ENCODE measurements at regions not wholly inside any gene's neighbourhood (a gene's known extent, or its start where the extent isn't known, plus 50 kb on each side); places are given as distances from the start of the nearest gene placed in this dataset.

- TF ChIP-seq EZH2 (IDR thresholded peaks at IDR 0.05; ENCODE audit: borderline replicate concordance, low read length) = no peak
- no peak for TF ChIP-seq CTCF (conservative IDR thresholded peaks at IDR 0.05 in 1 of 2, IDR thresholded peaks at IDR 0.05 in 1 of 2; ENCODE audit: extremely low read depth in 1 of 2, insufficient read depth in 1 of 2, low read depth in 1 of 2, low read length in 2 of 2)
These were observed 370.1 kb downstream of the RPS24 start for GRCh38 chr10:78403781-78404180.

Data from mammary epithelial cell (primary cell).